Natural killer cell treated with Interleukin-12 subunit alpha and Interleukin-12 subunit beta and Interleukin-15 and Interleukin-18, amount 100 ng/mL, for 72 hours (primary cell): ENCODE measurements at regions not wholly inside any gene's neighbourhood (a gene's known extent, or its start where the extent isn't known, plus 50 kb on each side); places are given as distances from the start of the nearest gene placed in this dataset.

Experiments used
- ATAC-seq, 2 donors: fragments of 150-1000 bp; cut with Tn5 transposase in 1 of 2; sonication (Bioruptor Pico), chemical (Tn5 transposase) in 1 of 2; 2 replicates each; pipeline ENCODE4 v1.10.0; 2021
- DNase-seq: peaks from one replicate; pipeline ENCODE4 v3.0.0; 2022; ENCODE audit warnings: low spot score
- H3K27ac Mint-ChIP-seq, 2 donors: 1 replicate in 1 of 2; 2 replicates in 1 of 2; pipeline ENCODE4 v1.8.0; 2022; ENCODE audit warnings: mixed read lengths in 2 of 2, mild to moderate bottlenecking in 1 of 2, moderate library complexity in 1 of 2
- H3K27me3 Mint-ChIP-seq, 2 donors: 1 replicate in 1 of 2; 2 replicates in 1 of 2; pipeline ENCODE4 v1.8.0; 2022; ENCODE audit warnings: mixed read lengths in 2 of 2
- H3K36me3 Mint-ChIP-seq: one replicate; pipeline ENCODE4 v1.8.0; 2022; ENCODE audit warnings: mixed read lengths
- H3K4me1 Mint-ChIP-seq, 2 donors: 1 replicate in 1 of 2; 2 replicates in 1 of 2; pipeline ENCODE4 v1.8.0; 2022; ENCODE audit warnings: low read depth in 2 of 2, mixed read lengths in 2 of 2, mild to moderate bottlenecking in 1 of 2
- H3K4me3 Mint-ChIP-seq: one replicate; pipeline ENCODE4 v1.8.0; 2022; ENCODE audit warnings: mixed read lengths
- H3K9me3 Mint-ChIP-seq: 2 replicates; pipeline ENCODE4 v1.8.0; 2022; ENCODE audit warnings: mixed read lengths

DNA sequence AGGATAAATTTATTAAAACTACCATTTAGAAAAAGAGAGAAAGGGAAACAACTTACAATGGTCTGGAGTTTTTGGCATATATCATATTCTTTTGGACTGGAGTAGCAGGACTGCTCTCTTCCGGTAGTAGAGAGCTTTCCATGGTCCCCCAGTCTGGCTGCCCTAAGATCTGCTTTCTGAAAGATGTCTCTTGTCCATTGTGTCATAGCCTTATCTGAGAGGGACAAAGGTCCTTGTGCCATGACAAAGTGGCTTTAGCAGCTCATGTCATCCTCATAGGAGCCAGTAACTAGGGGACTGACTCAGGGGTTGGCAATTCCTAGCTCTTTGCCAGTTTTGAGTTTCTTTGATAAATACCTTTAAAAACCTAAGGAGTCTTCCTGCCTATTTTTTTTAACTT, 505.5 kb upstream of the ZEB2 start:
- no peak overlapping the region for H3K27ac Mint-ChIP-seq
- DNase-seq (no peak), ATAC-seq (no peak)
- H3K4me1 Mint-ChIP-seq, result peaks cover 0 to 5% of the 10 kb centered on the region in 2 donors
- H3K36me3 Mint-ChIP-seq, result no peaks in the 10 kb centered on the region
- no peak overlapping the region for H3K4me3 Mint-ChIP-seq
- H3K9me3 Mint-ChIP-seq, result no peaks in the 10 kb centered on the region
- peaks cover 0 to 10% of the 10 kb centered on the region in 2 donors for H3K27me3 Mint-ChIP-seq

DNA sequence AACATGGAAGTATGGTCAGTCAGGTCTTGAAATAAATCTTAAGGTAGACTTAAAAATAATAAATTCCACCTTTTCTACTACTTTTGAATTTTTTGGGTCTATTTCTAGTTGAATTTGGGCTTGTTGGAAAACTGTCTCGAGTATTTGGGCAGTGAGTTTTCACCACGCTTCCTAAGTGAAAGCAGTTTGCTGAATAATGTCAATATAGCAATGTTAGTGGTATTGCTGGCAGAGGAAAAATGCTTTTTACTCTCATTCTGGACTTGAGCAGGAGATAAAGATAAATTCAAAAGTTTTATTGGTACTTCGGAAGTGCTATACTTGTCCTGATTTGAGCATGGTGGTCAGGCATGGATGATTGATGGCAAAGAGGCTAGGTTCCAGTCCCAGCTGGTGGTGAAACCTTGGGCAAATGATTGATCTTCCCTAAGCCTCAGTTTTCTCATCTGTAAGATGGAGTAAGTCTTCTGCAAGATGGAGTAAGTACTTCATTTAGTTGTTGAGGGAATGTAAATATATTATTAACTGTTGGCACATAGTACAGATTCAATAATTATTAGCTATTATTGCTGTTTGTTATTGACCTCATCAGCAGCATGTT, 503.5 kb upstream of the ZEB2 start:
- peaks cover 0 to 5% of the 10 kb centered on the region in 2 donors for H3K4me1 Mint-ChIP-seq
- peaks cover 0 to 10% of the 10 kb centered on the region in 2 donors for H3K27me3 Mint-ChIP-seq
- no peak overlapping the region for H3K27ac Mint-ChIP-seq
- H3K4me3 Mint-ChIP-seq, result no peak overlapping the region
- DNase-seq (no peak), ATAC-seq (no peak)
- H3K36me3 Mint-ChIP-seq, result no peaks in the 10 kb centered on the region
- H3K9me3 Mint-ChIP-seq, result no peaks in the 10 kb centered on the region

DNA sequence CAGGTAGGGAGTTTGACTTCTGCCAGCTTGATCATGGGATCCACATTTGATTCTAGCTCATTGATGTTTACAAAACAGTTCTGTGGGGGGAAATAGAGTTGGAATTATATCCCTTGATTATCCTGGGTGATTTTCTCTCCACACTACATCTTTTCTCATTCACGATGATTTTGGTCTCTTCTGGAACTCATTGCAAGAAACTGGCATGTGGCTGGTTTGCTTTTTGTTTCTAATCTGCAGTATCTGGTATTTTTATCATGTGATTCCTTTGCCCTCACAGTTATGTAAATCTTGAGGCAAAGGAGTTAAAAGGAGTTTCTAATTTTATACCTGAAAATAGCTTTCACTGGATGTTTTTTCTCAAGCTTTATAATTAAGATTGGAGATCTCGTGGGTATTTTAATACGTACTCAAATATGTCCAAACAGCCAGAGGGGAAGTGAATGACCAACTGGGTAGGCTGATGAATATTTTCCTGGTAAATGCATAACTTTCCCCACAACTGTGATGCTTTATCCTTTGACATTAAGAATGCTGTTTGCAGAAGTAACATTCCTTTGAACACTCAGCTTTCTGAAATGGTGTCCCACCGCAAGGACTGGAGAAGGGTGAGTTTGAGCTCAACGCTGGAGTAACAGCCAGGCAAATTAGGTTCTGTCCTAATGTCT, 502.9 kb upstream of the ZEB2 start:
- H3K4me1 Mint-ChIP-seq, result peaks cover 0 to 5% of the 10 kb centered on the region in 2 donors
- H3K36me3 Mint-ChIP-seq, result no peaks in the 10 kb centered on the region
- peaks cover 0 to 10% of the 10 kb centered on the region in 2 donors for H3K27me3 Mint-ChIP-seq
- no peak for DNase-seq
- no peaks in the 10 kb centered on the region for H3K9me3 Mint-ChIP-seq
- no peak overlapping the region for H3K27ac Mint-ChIP-seq
- H3K4me3 Mint-ChIP-seq, result no peak overlapping the region
- no peak for ATAC-seq

DNA sequence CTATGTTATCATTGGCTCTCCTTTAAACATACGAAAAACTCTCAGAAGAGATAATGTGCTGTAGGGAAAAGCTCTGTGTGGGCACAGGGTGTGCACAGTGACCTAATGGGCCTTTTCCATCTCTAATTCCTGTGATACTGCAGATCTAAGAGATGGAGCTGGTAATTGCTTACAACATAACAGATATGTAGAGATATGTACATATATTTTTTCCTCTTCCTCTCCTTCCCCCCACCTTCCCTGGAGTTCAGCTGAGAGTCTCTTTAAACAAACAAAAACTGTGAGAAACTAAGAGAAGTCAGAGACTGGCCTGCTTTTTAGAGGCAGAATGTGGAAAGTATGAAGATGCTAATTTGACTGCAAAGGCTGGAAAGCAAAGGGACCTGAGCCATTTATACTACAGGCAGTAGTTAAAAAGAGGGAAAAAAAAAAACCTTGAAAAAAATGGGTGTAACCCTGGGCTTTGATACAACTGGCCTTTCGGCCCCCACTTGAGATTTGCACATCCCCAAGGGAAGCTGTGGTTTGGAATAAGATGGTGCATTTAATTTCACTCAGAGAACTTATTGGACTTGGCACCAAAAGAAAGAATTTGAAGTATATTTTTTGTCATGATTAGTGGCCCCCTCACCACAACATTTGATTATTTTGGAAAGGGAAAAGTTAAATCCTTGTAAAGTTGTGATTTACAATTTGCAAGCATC, 502.2 kb upstream of the ZEB2 start:
- peaks cover 0 to 10% of the 10 kb centered on the region in 2 donors for H3K27me3 Mint-ChIP-seq
- no peak for ATAC-seq
- H3K36me3 Mint-ChIP-seq, result no peaks in the 10 kb centered on the region
- DNase-seq, result no peak
- H3K4me1 Mint-ChIP-seq, result peaks cover 0 to 5% of the 10 kb centered on the region in 2 donors
- H3K27ac Mint-ChIP-seq, result no peak overlapping the region
- no peak overlapping the region for H3K4me3 Mint-ChIP-seq
- no peaks in the 10 kb centered on the region for H3K9me3 Mint-ChIP-seq

DNA sequence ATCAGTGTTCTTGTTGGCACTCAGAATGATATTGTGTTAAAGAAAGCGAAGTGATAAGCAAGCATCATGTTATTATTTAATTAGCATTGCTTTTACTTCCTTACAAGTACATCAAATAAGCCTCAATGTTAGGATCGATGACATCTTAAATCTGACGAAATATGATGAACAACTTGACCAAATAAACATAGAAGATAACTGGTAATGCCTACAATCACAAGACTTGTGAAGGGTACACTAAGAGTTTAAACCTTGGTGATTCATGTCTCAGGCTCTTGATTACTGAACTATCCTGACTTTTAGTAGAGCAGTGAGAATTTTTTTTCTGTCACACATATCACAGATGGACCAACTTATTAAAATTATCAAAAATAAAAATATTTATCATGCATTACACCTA, 500.8 kb upstream of the ZEB2 start:
- Mint-ChIP-seq H3K36me3 (no peaks in the 10 kb centered on the region), H3K4me3 (no peak overlapping the region), H3K27me3 (peaks cover 0 to 5% of the 10 kb centered on the region in 2 donors), H3K27ac (no peak overlapping the region), H3K9me3 (no peaks in the 10 kb centered on the region), H3K4me1 (peaks cover 0 to 5% of the 10 kb centered on the region in 2 donors)
- DNase-seq, result no peak
- ATAC-seq, result no peak

DNA sequence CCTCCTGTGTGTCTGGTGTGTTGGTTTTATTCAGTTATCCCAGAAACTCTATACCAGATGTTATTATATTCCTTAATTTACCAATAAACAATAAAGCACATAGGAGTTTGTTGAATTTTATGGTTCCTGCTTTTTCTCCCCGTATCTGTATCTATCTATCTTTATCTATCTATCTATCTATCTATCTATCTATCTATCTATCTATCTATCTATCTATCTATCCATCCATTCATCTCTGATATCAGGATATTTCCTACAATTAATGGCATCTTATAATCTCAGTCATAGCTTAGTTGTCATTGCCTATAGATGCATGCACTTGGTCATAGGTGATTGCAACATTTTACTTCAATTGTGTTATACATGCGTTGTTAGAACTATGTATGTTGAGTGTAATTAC, 500.2 kb upstream of the ZEB2 start:
- no peak for DNase-seq
- H3K36me3 Mint-ChIP-seq, result no peaks in the 10 kb centered on the region
- no peaks in the 10 kb centered on the region for H3K9me3 Mint-ChIP-seq
- no peak overlapping the region for H3K27ac Mint-ChIP-seq
- ATAC-seq, result no peak
- peaks cover 0 to 5% of the 10 kb centered on the region in 2 donors for H3K27me3 Mint-ChIP-seq
- peaks cover 0 to 5% of the 10 kb centered on the region in 2 donors for H3K4me1 Mint-ChIP-seq
- no peak overlapping the region for H3K4me3 Mint-ChIP-seq

DNA sequence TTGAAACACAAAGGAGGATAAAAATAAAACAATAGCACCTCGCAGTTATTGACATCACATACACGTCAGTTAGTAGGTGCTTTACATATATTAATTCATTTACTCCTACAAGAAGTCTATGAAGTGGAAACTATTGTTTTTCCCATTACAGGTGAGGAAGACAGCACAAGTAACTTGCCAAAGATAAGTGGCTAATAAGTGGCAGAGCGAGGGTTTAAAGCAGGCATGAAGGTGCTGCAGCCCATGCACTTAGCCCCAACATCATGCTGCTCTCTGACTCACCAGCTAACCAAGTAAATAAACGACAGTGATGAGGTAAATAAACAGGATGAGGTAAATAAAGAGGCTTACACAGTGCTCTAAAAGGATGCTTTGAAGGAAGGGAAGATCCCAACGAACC, 498.6 kb upstream of the ZEB2 start:
- Mint-ChIP-seq H3K27ac (no peak overlapping the region), H3K36me3 (no peaks in the 10 kb centered on the region), H3K4me3 (no peak overlapping the region), H3K27me3 (no peaks in the 10 kb centered on the region), H3K4me1 (peaks cover 0 to 5% of the 10 kb centered on the region in 2 donors), H3K9me3 (no peaks in the 10 kb centered on the region)
- ATAC-seq (no peak), DNase-seq (no peak)

DNA sequence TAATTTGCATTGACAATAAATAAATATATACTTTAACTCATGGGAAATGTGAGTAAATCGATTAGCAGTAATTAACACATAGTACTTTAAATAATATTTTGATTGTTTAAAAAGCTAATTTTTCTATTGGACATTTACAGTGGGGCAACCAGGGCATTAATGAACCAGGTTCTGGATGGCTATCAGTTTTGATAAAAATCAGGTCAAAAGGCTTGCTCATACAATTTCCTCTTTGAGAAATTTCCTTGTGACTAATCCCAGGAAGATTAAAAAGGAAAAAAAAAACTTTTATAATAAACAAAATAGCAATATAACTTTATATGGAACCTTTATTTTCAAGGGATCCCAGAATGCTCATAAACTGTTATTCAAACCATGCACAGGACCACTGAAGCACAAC, 497.2 kb upstream of the ZEB2 start:
- Mint-ChIP-seq H3K36me3 (no peaks in the 10 kb centered on the region), H3K27ac (no peak overlapping the region), H3K4me1 (no peaks in the 10 kb centered on the region), H3K4me3 (no peak overlapping the region), H3K27me3 (no peaks in the 10 kb centered on the region), H3K9me3 (no peaks in the 10 kb centered on the region)
- ATAC-seq (no peak), DNase-seq (no peak)

DNA sequence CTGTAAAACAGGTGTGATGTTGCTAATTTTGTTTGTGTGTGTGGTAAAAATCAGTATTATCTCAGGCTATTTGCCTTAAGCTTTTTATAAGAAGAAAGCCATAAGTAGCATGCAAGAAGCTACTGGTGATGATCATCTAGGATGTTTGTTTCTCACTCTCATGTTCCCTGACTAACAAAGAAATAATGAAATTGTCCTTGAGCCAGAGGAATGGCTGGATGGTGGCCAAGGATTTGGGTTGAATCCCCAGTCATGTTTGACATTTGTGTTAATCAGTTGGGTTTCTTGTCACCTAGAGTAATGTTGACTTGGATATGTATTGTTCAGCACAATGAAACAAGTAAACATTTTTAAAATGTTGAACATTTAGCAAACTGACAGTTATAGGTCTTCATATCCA, 496.8 kb upstream of the ZEB2 start:
- Mint-ChIP-seq H3K9me3 (no peaks in the 10 kb centered on the region), H3K4me1 (no peaks in the 10 kb centered on the region), H3K27ac (no peak overlapping the region), H3K27me3 (no peaks in the 10 kb centered on the region), H3K36me3 (no peaks in the 10 kb centered on the region), H3K4me3 (no peak overlapping the region)
- DNase-seq (no peak), ATAC-seq (no peak)

DNA sequence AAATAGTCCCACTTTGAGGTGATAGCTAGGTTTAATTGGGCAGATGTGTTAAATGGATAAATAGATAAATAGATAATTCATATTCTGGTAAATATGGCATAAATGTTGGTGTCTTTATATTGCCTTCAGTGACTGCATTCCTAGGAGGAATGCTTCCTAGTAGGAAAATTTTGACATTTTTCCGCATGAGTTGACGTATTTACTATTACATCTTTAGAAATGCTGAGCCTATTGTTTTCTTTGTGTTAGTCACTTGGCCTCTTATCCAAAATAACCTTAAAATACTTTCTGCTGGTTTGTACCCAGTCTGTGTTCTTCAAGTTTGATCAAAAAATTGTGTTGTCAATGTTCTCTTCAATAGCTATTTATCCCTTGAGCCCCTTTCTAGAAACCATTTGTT, 495.6 kb upstream of the ZEB2 start:
- Mint-ChIP-seq H3K4me3 (no peak overlapping the region), H3K36me3 (no peaks in the 10 kb centered on the region), H3K27me3 (peaks cover 0 to 5% of the 10 kb centered on the region in 2 donors), H3K4me1 (no peaks in the 10 kb centered on the region), H3K27ac (no peak overlapping the region), H3K9me3 (no peaks in the 10 kb centered on the region)
- ATAC-seq (no peak), DNase-seq (no peak)

DNA sequence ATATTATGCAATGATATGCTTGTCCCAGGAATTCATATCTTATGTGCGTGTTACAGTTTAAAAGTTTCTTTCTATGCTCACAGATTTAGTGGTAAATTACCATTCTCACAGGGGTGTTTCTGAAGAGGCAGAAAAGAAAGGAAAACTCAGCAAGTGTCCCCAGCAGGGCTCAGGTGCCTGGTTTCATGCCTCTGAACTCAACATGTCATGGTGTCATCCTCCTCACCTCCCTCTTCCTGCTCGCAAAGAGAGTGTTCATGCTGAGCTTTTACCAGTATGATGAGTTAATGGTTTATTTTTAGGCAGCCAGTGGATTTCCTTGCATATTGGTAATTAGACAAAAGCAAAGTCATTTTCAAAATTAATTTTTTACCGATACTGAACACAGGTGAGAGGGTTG, 492.9 kb upstream of the ZEB2 start:
- no peak for ATAC-seq
- no peak for DNase-seq
- Mint-ChIP-seq H3K9me3 (no peaks in the 10 kb centered on the region), H3K27ac (no peak overlapping the region), H3K4me1 (no peaks in the 10 kb centered on the region), H3K36me3 (no peaks in the 10 kb centered on the region), H3K27me3 (peaks cover 0 to 5% of the 10 kb centered on the region in 2 donors), H3K4me3 (no peak overlapping the region)

DNA sequence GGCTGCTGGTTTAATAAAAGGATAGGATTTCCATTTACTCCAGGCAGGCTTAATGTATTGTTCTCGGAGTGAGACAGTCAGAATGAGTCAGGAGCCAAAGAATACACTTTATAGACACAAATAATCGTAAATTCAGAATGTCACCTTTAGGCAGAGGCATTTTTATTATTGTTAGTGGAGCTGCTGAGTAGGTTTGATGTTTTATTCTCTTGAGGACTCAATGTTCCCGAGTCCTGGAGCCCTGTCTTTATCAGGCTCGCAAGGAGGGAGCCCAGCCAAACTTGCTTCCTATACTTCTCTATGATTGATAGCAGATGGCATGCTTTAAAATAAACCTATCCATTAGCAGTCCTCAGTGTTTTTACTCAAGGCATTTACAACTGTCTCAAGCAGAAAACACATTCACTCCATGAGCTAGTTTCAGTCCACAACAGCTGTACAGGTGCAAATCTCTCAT, 492.3 kb upstream of the ZEB2 start:
- DNase-seq (no peak), ATAC-seq (no peak)
- no peaks in the 10 kb centered on the region for H3K9me3 Mint-ChIP-seq
- peaks cover 0 to 5% of the 10 kb centered on the region in 2 donors for H3K27me3 Mint-ChIP-seq
- H3K4me3 Mint-ChIP-seq, result no peak overlapping the region
- no peak overlapping the region for H3K27ac Mint-ChIP-seq
- H3K4me1 Mint-ChIP-seq, result no peaks in the 10 kb centered on the region
- H3K36me3 Mint-ChIP-seq, result no peaks in the 10 kb centered on the region

DNA sequence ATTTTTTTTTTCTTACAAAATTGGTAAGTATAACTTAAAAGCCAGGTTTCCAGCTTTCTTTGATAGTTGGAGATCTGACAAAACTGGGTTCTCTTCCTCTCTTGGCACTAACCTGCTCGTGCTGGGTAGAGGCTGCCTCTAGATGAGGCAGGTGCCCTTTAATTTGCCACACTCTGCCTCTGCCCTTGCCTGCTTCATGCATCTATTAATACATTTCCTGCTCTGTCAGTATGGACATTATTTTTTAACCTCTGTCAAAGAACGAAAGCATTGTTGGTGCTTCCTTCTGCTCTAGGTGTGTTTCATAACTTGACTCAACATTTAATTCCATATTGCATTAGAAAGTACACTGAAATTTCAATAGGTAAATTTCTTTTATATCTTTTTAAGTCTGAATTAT, 490.7 kb upstream of the ZEB2 start:
- no peaks in the 10 kb centered on the region for H3K36me3 Mint-ChIP-seq
- no peak overlapping the region for H3K4me3 Mint-ChIP-seq
- no peak for ATAC-seq
- H3K27me3 Mint-ChIP-seq, result peaks cover 0 to 5% of the 10 kb centered on the region in 2 donors
- no peaks in the 10 kb centered on the region for H3K9me3 Mint-ChIP-seq
- DNase-seq, result no peak
- H3K27ac Mint-ChIP-seq, result no peak overlapping the region
- H3K4me1 Mint-ChIP-seq, result no peaks in the 10 kb centered on the region

DNA sequence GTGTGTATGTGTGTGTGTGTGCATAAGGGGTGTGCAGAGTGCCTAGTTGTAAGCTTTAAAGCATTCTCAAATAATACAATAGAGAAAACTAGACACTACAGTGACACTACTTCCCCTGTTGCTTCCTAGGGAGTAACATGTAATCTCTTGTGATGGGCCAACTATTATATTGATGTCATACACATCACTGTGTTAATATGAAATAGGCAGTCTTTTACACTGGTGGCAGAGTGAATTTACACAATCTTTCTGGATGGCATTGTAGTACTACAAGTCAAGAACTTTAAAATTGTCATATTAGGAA, 488.0 kb upstream of the ZEB2 start:
- H3K27me3 Mint-ChIP-seq, result peaks cover 0 to 5% of the 10 kb centered on the region in 2 donors
- H3K36me3 Mint-ChIP-seq, result no peaks in the 10 kb centered on the region
- no peak overlapping the region for H3K27ac Mint-ChIP-seq
- H3K9me3 Mint-ChIP-seq, result no peaks in the 10 kb centered on the region
- H3K4me1 Mint-ChIP-seq, result no peaks in the 10 kb centered on the region
- ATAC-seq, result no peak
- no peak overlapping the region for H3K4me3 Mint-ChIP-seq
- no peak for DNase-seq
